ENCODE measurements at regions not wholly inside any gene's neighbourhood (a gene's known extent, or its start where the extent isn't known, plus 50 kb on each side); places are given as distances from the start of the nearest gene placed in this dataset.
"Not testable (repeated sequence)": the region's sequence is repeated elsewhere in the genome, so short reads cannot be mapped to it uniquely, and the experiment has no call there.

DNA sequence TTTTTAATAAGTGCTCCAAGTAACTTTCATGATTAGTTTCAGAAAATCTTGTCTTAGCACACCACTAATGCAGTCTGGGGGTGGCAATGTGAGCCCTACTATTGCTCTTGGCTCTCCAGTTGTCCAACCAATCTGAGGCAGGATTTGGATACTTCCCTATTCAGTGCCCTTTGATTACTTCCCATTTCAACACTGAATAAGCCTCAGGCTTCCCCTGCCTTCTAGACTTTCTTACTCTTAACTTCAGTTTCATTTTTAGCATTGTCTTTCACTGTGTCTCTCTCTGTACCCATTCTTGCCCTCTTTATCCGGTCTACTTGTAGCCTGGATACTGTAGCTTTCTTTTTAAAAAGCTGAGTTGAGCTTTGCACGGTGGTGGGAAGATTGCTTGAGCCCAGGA is 186.1 kb downstream of the C9orf152 start:
- intact Hi-C loops (cut with micrococcal nuclease) = no loop called here
- H3K4me3 Mint-ChIP-seq = no peak overlapping the region
- H3K36me3 Mint-ChIP-seq (ENCODE audit: low read depth) = no peaks in the 10 kb centered on the region

DNA sequence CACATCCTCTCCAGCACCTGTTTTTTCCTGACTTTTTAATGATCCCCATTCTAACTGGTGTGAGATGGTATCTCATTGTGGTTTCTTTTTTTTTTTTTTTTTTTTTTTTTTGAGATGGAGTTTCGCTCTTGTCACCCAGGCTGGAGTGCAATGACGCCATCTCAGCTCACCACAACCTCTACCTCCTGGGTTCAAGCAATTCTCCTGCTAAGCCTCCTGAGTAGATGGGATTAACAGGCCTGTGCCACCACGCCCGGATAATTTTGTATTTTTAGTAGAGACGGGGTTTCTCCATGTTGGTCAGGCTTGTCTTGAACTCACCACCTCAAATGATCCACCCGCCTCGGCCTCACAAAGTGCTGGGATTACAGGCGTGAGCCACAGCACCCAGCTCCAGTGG is 184.7 kb downstream of the C9orf152 start:
- H3K27ac Mint-ChIP-seq; POLR2A ChIA-PET; H3K9me3 Mint-ChIP-seq; ATAC-seq; H3K36me3 Mint-ChIP-seq (ENCODE audit: low read depth); intact Hi-C loops (cut with micrococcal nuclease); DNase-seq; H3K4me3 Mint-ChIP-seq; CTCF ChIA-PET; H3K27me3 Mint-ChIP-seq; H3K4me1 Mint-ChIP-seq (ENCODE audit: low read depth): not testable (repeated sequence)

More for the DNA sequence above, 186.1 kb downstream of the C9orf152 start:
- no peak for TF ChIP-seq CTCF (IDR thresholded peaks at IDR 0.05)
- DNase-seq = no peak
- no peaks in the 10 kb centered on the region for H3K27me3 Mint-ChIP-seq
- no peak overlapping the region for H3K27ac Mint-ChIP-seq
- peaks cover 5% of the 10 kb centered on the region for H3K4me1 Mint-ChIP-seq (ENCODE audit: low read depth)
- no peak for ATAC-seq
- no peaks in the 10 kb centered on the region for H3K9me3 Mint-ChIP-seq
- ChIA-PET CTCF (no interaction called here), POLR2A (no interaction called here)

DNA sequence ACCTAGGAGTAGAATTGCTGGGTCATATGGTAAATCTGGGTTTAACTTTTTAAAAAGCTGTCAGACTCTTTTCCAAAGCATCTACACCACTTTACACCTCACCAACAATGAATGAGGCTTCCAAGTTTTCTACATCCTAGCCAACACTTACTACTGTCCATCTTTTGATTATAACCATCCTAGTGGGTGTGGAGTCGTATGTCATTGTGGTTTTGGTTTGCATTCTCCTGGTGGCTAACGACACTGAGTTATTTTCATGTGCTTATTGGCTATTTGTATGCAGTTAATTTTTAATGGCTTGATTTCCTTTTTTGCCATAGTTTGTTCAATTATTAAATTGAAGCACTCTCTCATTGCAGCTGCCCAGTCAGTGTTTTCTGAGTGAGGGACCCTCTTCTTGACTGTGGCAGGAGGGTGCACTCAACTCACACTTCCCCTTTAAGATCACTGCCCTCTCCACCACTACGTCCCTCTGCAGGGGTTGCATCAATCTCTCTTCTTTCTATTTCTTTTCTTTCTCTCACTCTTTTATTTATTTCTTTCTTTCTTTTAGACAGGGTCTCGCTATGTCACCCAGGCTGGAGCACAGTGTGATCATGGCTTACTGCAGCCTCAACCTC is 182.3 kb downstream of the C9orf152 start:
- Mint-ChIP-seq H3K36me3 (ENCODE audit: low read depth) (no peaks in the 10 kb centered on the region), H3K27me3 (peaks cover 2% of the 10 kb centered on the region), H3K27ac (no peak overlapping the region), H3K4me3 (no peak overlapping the region), H3K4me1 (ENCODE audit: low read depth) (peaks cover 18% of the 10 kb centered on the region), H3K9me3 (no peaks in the 10 kb centered on the region)
- ChIA-PET POLR2A (no interaction called here), CTCF (no interaction called here)
- ATAC-seq (no peak), DNase-seq (no peak)
- no peak for TF ChIP-seq CTCF (IDR thresholded peaks at IDR 0.05)
- intact Hi-C loops (cut with micrococcal nuclease) = no loop called here

DNA sequence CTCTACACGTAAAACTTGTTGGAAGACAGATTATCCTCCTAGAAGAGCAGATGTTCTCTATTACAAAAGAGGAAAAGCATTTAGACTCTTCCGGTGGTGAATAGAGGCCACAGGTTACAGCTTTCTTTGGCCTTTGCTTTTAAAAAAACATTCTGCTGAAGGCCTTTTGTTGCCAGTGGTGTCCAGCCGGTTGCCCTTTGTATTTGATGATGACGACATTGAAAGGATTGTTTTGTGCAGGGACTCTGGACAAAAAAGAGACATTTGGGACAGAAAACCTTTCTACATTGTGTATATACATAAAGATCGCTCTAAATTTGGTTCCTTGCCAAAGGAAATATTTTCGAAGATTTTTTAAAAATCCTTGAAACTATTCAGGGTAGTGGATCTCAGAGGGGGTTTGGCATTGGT is 180.3 kb downstream of the C9orf152 start:
- no peak overlapping the region for H3K4me3 Mint-ChIP-seq

GRCh38 chr9:110028271-110028670 is 179.7 kb downstream of the C9orf152 start:
- Mint-ChIP-seq H3K9me3 (no peaks in the 10 kb centered on the region), H3K4me3 (no peak overlapping the region), H3K27me3 (peaks cover 2% of the 10 kb centered on the region), H3K4me1 (ENCODE audit: low read depth) (peaks cover 13% of the 10 kb centered on the region), H3K27ac (no peak overlapping the region), H3K36me3 (ENCODE audit: low read depth) (no peaks in the 10 kb centered on the region)
- no peak for DNase-seq
- ChIA-PET CTCF (no interaction called here), POLR2A (no interaction called here)
- intact Hi-C loops (cut with micrococcal nuclease) = no loop called here
- TF ChIP-seq CTCF (IDR thresholded peaks at IDR 0.05) = no peak
- no peak for ATAC-seq

More for the DNA sequence above, 180.3 kb downstream of the C9orf152 start:
- CTCF ChIA-PET = interaction anchor here (0.6 kb wide), 1 partner anchor 283 kb away, joined by 3 read pairs; no protein-coding TSS in a partner anchor
- no peak for DNase-seq
- Mint-ChIP-seq H3K9me3 (no peaks in the 10 kb centered on the region), H3K36me3 (ENCODE audit: low read depth) (no peaks in the 10 kb centered on the region), H3K27ac (no peak overlapping the region), H3K27me3 (peaks cover 2% of the 10 kb centered on the region), H3K4me1 (ENCODE audit: low read depth) (peaks cover 13% of the 10 kb centered on the region)
- ATAC-seq = no peak
- intact Hi-C loops (cut with micrococcal nuclease) = no loop called here
- POLR2A ChIA-PET = no interaction called here
- no peak for TF ChIP-seq CTCF (IDR thresholded peaks at IDR 0.05)

Data from activated CD8-positive, alpha-beta T cell treated with anti-CD3 and anti-CD28 coated beads for 36 hours (primary cell).